K562 (cell line): ENCODE measurements at regions not wholly inside any gene's neighbourhood (a gene's known extent, or its start where the extent isn't known, plus 50 kb on each side); places are given as distances from the start of the nearest gene placed in this dataset.

Experiments
- ATAC-seq: fragments of 200-7000 bp; cut with Tn5 transposase; 3 replicates; pipeline ENCODE4 v1.9.1; 2020; ENCODE audit warnings: moderate library complexity
- BruUV-seq: library from RNA; stranded (reverse); fragments of 400-500 nt; replicated peaks from 2 replicates; lab custom pipeline; 2021; lab: Mats Ljungman, UMichigan
- CTCF ChIA-PET: fragments of 300-600 bp; formaldehyde crosslinking; extraction: SDS; loops from one replicate; lab custom pipeline; 2021; ENCODE audit warnings: low intra/inter-chr PET ratio; lab: Yijun Ruan, JAX
- POLR2A ChIA-PET: fragments of 300-600, 350-650 bp; sonication (Branson Sonifier 250); formaldehyde crosslinking; extraction: SDS; loops from one replicate; lab custom pipeline; 2021; ENCODE audit warnings: antibody characterized with exemption, inconsistent platforms; lab: Yijun Ruan, JAX
- DNase-seq, 4 experiments: peaks; one replicate each; pipeline versions ENCODE4 v3.0.0 to v3.0.0-alpha.2; 2011 to 2018; ENCODE audit warnings: low spot score in 3 of 4, mixed read lengths in 3 of 4; ENCODE audit errors: extremely low read depth in 1 of 4
- FAIRE-seq: peaks from 2 replicates; lab custom pipeline; 2011; peaks lifted over from hg19 to GRCh38; lab: Jason Lieb, UNC
- H2AFZ ChIP-seq: 2 replicates; pipeline ENCODE4 v1.6.0; 2011; ENCODE audit warnings: low read depth, low read length, control low read depth, inconsistent platforms
- H3K27ac ChIP-seq: fragments of 200-600 bp; 3 replicates; pipeline ENCODE4 v1.8.0; 2011; ENCODE audit warnings: low read depth, mild to moderate bottlenecking, control low read depth, inconsistent platforms, low read length, moderate library complexity, mixed read lengths; ENCODE audit errors: extremely low read depth
- H3K27me3 ChIP-seq, 2 experiments: fragments of 300-600 bp in 1 of 2; 2 replicates in 1 of 2; 3 replicates in 1 of 2; pipeline versions ENCODE4 v1.6.0 to v1.8.0; 2011; ENCODE audit warnings: inconsistent platforms in 2 of 2, low read length in 2 of 2, mild to moderate bottlenecking in 1 of 2, mixed read lengths in 1 of 2, moderate library complexity in 1 of 2; ENCODE audit not compliant: control insufficient read depth in 2 of 2, insufficient read depth in 2 of 2
- H3K36me3 ChIP-seq: fragments of 300-600 bp; 3 replicates; pipeline ENCODE4 v1.8.0; 2011; ENCODE audit warnings: mild to moderate bottlenecking, low read length, inconsistent platforms; ENCODE audit not compliant: control insufficient read depth, insufficient read depth
- H3K4me1 ChIP-seq, 2 experiments: fragments of 200-600 bp in 1 of 2; replicated peaks in 1 of 2; 2 replicates in 1 of 2; 3 replicates in 1 of 2; pipeline versions ENCODE4 v1.5.1 to v1.8.0; 2011; ENCODE audit warnings: inconsistent platforms in 2 of 2, low read length in 2 of 2, mild to moderate bottlenecking in 1 of 2, mixed read lengths in 1 of 2, moderate library complexity in 1 of 2; ENCODE audit not compliant: control insufficient read depth in 2 of 2, insufficient read depth in 2 of 2
- H3K4me2 ChIP-seq: 2 replicates; pipeline ENCODE4 v1.6.1; 2011; ENCODE audit warnings: low read length, control low read depth, inconsistent platforms, mixed read lengths; ENCODE audit not compliant: insufficient read depth
- H3K4me3 ChIP-seq: fragments of 200-600 bp; sonication (generic), shearing (Covaris generic); 2 replicates; pipeline ENCODE4 v1.5.1; 2016; ENCODE audit warnings: control low read depth, inconsistent platforms
- H3K79me2 ChIP-seq: fragments of 200-600 bp; 3 replicates; pipeline ENCODE4 v1.8.0; 2011; ENCODE audit warnings: low read length, inconsistent platforms; ENCODE audit not compliant: control insufficient read depth, insufficient read depth
- H3K9ac ChIP-seq, 2 experiments: 2 replicates each; pipeline versions ENCODE4 v1.6.0 to v1.6.1; 2011; ENCODE audit warnings: low read depth in 2 of 2, low read length in 2 of 2, control low read depth in 1 of 2, inconsistent platforms in 1 of 2, mild to moderate bottlenecking in 1 of 2, mixed read lengths in 1 of 2; ENCODE audit not compliant: insufficient read depth in 1 of 2
- H3K9me1 ChIP-seq: one replicate; pipeline ENCODE4 v1.6.0; 2011; ENCODE audit warnings: inconsistent platforms, mild to moderate bottlenecking, low read length, moderate library complexity; ENCODE audit not compliant: control insufficient read depth, insufficient read depth
- H3K9me3 ChIP-seq: replicated peaks from 2 replicates; pipeline ENCODE4 v1.5.1; 2011; ENCODE audit warnings: low read depth, low read length, inconsistent platforms; ENCODE audit not compliant: control insufficient read depth, insufficient read depth
- H4K20me1 ChIP-seq: replicated peaks from 2 replicates; pipeline ENCODE4 v1.6.1; 2011; ENCODE audit warnings: low read length, inconsistent platforms, mixed read lengths; ENCODE audit not compliant: control insufficient read depth, insufficient read depth
- E2F1 ChIP-seq: sonication (generic); formaldehyde crosslinking; IDR thresholded peaks from 2 replicates; pipeline ENCODE4 v1.8.1; 2023; ENCODE audit warnings: mild to moderate bottlenecking, missing genetic modification reagents, moderate library complexity
- ERF ChIP-seq: fragments of 450-650 bp; formaldehyde crosslinking; IDR thresholded peaks from 2 replicates; pipeline ENCODE4 v1.4.0; 2020; ENCODE audit warnings: mild to moderate bottlenecking, mixed read lengths
- OTX1 ChIP-seq: fragments of 450-650 bp; formaldehyde crosslinking; IDR thresholded peaks from 2 replicates; pipeline ENCODE4 v1.4.0; 2022; ENCODE audit warnings: mild to moderate bottlenecking
- PREB ChIP-seq: sonication (generic); formaldehyde crosslinking; IDR thresholded peaks from 2 replicates; pipeline ENCODE4 v1.8.1; 2023; ENCODE audit warnings: mild to moderate bottlenecking, missing genetic modification reagents
- ZNF778 ChIP-seq: fragments of 450-650 bp; formaldehyde crosslinking; IDR thresholded peaks from 2 replicates; pipeline ENCODE4 v1.4.0; 2020; ENCODE audit warnings: mild to moderate bottlenecking, moderate library complexity
- WGBS: fragments of 100-300 bp; shearing (Covaris generic); methylation state at CpG from one replicate; pipeline ENCODE4 v1.1.6; 2016; ENCODE audit warnings: low coverage, mixed read lengths; ENCODE audit not compliant: insufficient coverage; ENCODE audit errors: missing lambda C conversion rate; 5-methylcytosine and 5-hydroxymethylcytosine counted together
- in situ Hi-C: fragments of 300-500 bp; cut with MboI; formaldehyde crosslinking; loops from 4 replicates; pipeline ENCODE4 v1.15.0; 2018; ENCODE audit warnings: inconsistent platforms, mixed read lengths
- intact Hi-C: fragments of 100-400 bp; cut with micrococcal nuclease; formaldehyde crosslinking; loops from 2 replicates; pipeline ENCODE4 v1.14.2; 2022

- no peak overlapping the region for H3K27ac ChIP-seq
- H2AFZ ChIP-seq: no peak overlapping the region
- BruUV-seq: no TSS peak
- no peak overlapping the region for H3K9ac ChIP-seq
- intact Hi-C loops (loop anchor here (10.0 kb wide), 1 partner anchor 318 kb away; no protein-coding TSS in a partner anchor), in situ Hi-C loops (no loop called here)
- no peaks in the 10 kb centered on the region for H3K9me3 ChIP-seq
- no peaks in the 10 kb centered on the region for H3K79me2 ChIP-seq
- ATAC-seq (no peak), DNase-seq (no peak), FAIRE-seq (no peak)
- no peaks in the 10 kb centered on the region for H3K9me1 ChIP-seq
- POLR2A ChIA-PET: interaction anchor here (0.8 kb wide), 1 partner anchor 53 kb away, joined by 3 read pairs; no protein-coding TSS in a partner anchor
- CTCF ChIA-PET: no interaction called here
- H3K4me2 ChIP-seq: no peak overlapping the region
- no peaks in the 10 kb centered on the region for H3K36me3 ChIP-seq
- no peaks in the 10 kb centered on the region for H4K20me1 ChIP-seq
- H3K4me3 ChIP-seq: no peak overlapping the region
- H3K4me1 ChIP-seq: peaks cover 15 to 18% of the 10 kb centered on the region in 2 experiments; a peak in 4 of 5 replicates
- H3K27me3 ChIP-seq: no peaks in the 10 kb centered on the region
- TF ChIP-seq ERF (CRISPR knock-in tag) (no peak), ZNF778 (CRISPR knock-in tag) (no peak), OTX1 (CRISPR knock-in tag) (no peak), PREB (no peak), E2F1 (no peak)
- TF ChIP-seq, all 486 proteins: peak for 0
- 79% methylated on average over 29 of the region's 29 CpGs for WGBS
Measured at GRCh38 chr6:28812778-28813569, 110.8 kb downstream of the TRIM27 start.
